GM18873 (cell line): ENCODE measurements at regions not wholly inside any gene's neighbourhood (a gene's known extent, or its start where the extent isn't known, plus 50 kb on each side); places are given as distances from the start of the nearest gene placed in this dataset.
A peak's percentile ranks its signal among the peaks of the same experiment; 100 is the strongest.
"Not testable (repeated sequence)": the region's sequence is repeated elsewhere in the genome, so short reads cannot be mapped to it uniquely, and the experiment has no call there.

ENCODE experiments used
- ATAC-seq: cut with Tn5 transposase; IDR thresholded peaks from one replicate; pipeline ENCODE4 v1.9.1; 2021; ENCODE audit warnings: mild to moderate bottlenecking, moderate library complexity, moderate number of reproducible peaks; ENCODE audit not compliant: unreplicated experiment, low FRiP score

DNA sequence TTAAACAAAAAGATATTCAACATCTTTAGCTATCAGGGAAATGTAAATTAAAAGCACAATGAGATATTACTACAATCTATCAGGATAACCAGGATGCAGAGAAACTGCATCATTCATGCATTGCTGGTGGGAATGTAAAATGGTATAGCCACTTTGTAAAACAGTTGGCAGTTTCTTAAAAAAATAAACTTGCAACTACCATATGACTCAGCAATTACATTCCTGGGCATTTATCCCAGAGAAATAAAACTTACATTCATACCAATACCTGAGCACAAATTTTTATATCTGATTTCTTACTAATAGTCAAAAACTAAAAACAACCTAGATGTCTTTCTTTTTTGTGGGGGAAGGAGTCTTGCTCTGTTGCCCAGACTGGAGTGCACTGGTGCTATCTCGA lies 190.3 kb upstream of the TAB2 start:
- no peak for ATAC-seq

DNA sequence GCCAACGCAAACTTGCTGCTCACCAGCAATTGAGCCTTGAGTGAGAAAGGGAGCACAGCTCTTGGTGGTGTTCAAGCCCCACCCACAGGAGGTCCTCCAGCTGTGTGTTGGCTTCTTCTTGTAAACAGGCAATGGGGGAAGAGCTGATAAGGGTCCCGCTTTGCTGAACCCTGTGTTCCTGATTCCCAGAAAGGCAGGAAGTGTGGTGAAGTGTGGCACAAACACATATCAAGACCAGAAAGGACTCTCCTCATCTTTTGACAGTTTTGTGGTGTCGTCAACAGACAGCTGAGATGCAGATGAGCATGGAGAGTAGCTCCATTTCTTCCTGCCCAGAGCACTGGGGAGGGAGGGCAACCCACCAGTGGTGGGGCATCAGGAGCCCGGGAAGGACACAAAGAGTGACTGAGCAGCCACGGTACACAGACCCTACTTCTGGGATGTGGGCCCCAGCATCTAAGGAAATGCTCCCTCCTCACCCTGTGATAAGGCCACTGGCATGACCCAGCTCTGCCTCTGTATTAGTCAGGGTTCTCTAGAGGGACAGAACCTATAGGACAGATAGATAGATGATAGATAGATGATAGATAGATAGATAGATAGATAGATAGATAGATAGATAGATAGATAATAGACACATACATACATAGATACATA lies 188.9 kb upstream of the TAB2 start:
- no peak for ATAC-seq

- ATAC-seq: no peak
Measured at GRCh38 chr6:149129371-149130077, 188.0 kb upstream of the TAB2 start.

- no peak for ATAC-seq
Measured at GRCh38 chr6:149130090-149130489, 187.4 kb upstream of the TAB2 start.

GRCh38 chr6:149130508-149130907 lies 187.0 kb upstream of the TAB2 start:
- ATAC-seq: no peak

DNA sequence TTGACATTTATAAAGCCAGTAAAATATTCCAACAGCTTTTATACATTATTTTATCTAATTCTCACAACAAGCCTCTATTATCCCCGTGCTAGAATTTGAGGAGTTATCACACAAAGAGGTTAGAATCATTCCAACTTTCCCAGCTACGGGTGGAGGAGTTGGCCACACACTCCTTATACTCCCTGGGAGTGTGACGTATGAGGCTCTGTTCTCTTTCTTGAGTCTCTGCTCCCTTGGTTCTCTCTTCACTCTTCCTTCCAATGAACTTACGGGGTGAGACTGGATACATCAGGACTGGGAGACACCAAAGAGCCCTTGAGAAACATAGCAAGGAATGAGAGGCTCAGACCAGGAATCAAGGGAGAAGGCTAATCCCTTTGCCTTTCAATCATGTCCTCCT lies 185.6 kb upstream of the TAB2 start:
- ATAC-seq: no peak

- no peak for ATAC-seq
Measured at GRCh38 chr6:149132336-149132735, 185.2 kb upstream of the TAB2 start.

DNA sequence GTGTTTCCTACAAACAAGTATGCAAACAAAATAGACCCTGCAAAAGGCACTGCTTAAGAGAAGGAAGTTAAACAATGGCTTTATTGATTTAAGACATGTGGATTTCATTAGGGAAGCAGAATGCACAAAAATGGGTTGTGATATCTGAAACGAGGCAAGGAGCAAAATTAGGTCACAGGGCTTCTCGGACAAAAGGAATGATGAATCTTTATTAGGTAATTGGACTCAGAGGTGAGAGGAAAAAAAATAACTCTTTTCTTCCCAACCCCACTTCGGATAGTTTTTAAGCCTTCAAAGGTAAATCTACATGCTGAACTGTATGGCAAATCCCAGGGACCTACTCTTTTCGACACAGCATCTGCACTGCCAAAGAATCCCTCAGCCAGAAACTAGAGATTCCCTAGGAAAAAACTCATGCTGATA lies 183.0 kb upstream of the TAB2 start:
- ATAC-seq: no peak

DNA sequence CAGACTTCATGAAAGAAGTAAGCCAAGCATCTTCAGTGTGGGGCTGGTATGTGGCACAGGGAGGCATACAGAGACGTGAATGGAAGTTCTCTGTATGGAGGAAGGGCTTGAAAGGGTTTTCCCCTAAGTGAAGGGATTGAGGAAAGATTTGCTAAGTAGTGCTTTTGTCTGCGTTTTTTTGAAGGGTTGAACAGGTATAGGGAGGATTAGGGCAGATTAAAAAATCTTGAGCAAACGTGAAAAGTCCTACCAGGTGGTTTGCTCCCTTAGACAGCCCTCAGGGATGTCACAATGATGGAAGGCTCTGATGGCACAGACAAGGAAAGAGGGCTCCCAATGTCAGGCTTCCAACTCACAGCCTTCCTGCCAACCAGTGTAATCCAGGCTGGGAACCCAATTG lies 181.7 kb upstream of the TAB2 start:
- ATAC-seq: no peak

DNA sequence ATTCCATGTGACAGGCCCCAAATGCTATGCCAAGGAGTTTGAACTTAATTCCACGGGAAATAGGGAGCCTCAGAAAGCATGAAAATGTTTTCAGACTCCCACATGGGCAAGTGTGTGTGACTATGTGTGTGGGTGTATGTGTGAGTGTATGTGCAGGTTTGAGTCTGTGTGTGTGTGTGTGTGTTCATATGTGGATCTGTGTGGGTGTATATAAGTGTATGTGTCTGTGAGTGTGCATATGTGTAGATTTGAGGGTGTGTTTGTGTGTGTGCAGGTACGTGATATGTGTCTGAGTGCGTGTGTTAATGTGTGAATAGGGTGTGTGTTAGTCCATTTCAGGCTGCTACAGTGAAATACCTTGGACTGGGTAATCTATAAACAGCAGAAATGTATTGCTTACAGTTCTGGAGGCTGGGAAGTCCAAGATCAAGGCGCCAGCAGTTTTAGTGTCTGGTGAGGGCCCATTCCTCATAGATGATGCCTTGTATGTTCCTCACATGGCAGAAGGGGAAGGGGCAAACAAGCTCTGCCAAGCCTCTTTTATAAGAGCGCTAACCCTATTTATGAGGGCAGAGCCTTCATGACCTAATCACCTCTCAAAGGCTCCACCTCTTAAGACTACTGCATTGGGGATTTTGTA lies 181.1 kb upstream of the TAB2 start:
- no peak for ATAC-seq

DNA sequence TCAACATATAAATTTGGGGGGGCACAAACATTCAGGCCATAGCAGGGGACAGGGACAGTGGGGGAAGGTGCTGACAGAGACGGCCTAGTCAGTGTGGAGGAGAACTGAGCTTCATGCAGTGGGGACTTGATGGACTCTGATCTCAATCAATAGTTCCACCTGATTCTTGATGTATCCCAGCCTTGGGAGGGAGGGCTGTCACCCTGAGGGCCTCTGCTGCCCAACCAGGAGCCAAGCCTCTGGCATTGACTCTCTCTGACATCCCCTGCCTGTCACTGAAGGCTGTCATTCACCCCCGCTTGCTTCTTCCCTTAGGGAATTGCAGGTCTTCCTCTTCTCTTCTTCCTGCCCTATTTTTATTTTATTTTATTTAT lies 180.6 kb upstream of the TAB2 start:
- ATAC-seq: no peak

- no peak for ATAC-seq
Measured at GRCh38 chr6:149137594-149137993, 179.9 kb upstream of the TAB2 start.

GRCh38 chr6:149138089-149138488 lies 179.4 kb upstream of the TAB2 start:
- no peak for ATAC-seq

- ATAC-seq: no peak
Measured at GRCh38 chr6:149138699-149139294, 178.7 kb upstream of the TAB2 start.

GRCh38 chr6:149139782-149140136 lies 177.8 kb upstream of the TAB2 start:
- ATAC-seq: no peak

DNA sequence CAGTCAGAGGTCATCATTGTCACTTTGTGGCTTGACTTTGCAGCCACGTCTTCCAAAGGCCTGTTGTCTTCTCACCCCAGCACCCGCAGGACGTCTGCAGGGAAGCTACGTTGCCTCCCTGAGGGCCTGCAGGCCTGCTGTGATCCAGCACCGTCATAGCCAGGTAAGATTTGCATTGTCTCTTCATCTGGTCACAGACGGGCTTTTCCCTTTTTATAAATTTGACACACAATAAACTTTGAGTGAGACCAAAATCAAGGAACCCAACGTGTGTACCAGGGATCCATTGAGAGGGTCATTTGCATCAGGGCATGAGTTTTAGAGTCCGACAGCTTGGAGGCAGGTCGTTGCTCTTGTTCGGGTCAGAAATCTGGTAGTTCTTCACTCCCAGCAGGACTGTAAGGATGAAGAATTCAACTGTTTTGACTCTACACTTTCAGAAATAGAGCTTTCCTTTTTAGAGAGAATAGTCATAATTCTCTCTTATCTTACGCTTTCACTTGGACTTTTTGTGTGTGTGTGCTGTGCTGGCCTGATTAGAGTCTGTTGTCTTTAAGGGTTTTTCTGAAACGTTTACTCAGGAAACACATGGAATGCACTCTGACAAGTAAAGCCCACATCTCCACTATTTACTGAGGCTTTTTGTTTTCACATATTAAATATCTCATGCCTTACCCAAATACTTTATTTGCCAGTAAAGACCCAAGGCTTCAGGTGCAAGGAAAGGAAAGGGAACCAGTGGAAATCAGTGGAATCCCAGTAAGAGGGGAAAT lies 177.2 kb upstream of the TAB2 start:
- peak; percentile 64 for ATAC-seq

GRCh38 chr6:149140910-149141290 lies 176.6 kb upstream of the TAB2 start:
- peak; percentile 59 for ATAC-seq

DNA sequence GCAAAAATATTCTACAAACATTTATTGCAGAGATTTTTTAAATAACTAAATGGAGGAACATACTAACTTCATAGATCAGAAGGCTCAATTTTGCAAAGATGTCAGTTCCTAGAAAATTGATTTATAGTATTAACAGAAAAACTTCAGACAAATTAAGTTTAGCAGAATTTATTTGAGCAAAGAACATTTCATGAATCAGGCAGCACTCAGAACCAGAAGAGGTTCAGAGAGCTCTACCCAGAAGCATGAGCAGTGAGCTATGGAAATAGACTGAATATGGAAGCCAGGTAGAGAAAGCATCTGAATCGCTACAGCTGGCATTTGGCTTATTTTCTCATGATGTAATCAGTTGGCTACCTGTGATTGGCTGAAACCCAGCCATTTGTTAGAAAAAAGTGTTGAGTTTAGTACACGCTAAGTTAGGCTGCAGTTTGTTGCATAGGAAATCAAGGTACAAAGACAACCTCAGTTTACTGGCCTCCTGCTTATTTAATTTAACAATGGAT lies 174.5 kb upstream of the TAB2 start:
- no peak for ATAC-seq

- ATAC-seq: not testable (repeated sequence)
Measured at GRCh38 chr6:149145800-149146199, 171.7 kb upstream of the TAB2 start.

DNA sequence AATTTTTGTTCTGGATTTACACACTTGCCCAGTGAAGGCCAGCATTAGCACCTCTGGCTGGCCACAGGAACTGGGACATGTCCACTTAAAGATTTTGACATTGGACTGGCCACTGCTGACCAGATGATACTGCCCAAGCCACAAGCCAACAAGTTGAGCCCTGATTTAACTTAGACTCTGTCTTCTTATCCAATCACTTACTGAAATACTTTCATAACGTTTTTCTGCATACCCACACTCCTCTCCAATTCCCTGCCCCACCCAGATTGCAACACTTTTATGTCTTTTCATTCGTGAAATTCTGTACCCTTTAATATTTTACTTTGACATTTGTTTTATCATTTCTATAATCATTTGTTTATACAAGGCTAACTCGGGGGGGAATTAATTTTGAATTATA lies 170.3 kb upstream of the TAB2 start:
- ATAC-seq: no peak
